ENCODE measurements at regions not wholly inside any gene's neighbourhood (a gene's known extent, or its start where the extent isn't known, plus 50 kb on each side); places are given as distances from the start of the nearest gene placed in this dataset.
"Not testable (repeated sequence)": the region's sequence is repeated elsewhere in the genome, so short reads cannot be mapped to it uniquely, and the experiment has no call there.

DNA sequence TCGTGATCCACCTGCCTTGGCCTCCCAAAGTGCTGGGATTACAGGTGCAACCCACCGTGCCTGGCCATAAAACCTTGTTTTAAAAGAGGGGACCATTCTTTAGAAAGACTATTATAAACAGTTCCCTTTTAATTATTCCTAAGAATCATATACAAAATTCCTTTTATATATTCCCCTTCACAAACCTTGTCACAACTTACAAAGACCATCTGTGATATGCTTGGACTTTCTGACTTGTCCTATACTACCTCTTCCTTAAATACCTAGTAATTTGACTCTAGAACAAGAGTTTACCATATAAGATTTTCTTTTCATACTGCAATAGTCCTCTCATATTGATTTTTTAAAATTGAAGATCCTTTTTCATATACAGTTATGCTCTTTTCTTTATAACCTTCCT, 135.8 kb upstream of the PRSS16 start:
- no peak overlapping the region for H3K9ac ChIP-seq (ENCODE audit: low read length in 2 of 2)
- no peaks in the 10 kb centered on the region for H3K36me3 ChIP-seq (ENCODE audit: control insufficient read depth in 2 of 2, insufficient read depth in 2 of 2, low read length in 2 of 2)
- H3K27ac ChIP-seq (ENCODE audit: low read length): no peak overlapping the region
- H3K4me3 ChIP-seq (ENCODE audit: low read length in 2 of 2): no peak overlapping the region
- peaks cover 0 to 2% of the 10 kb centered on the region in 2 donors for H3K27me3 ChIP-seq (ENCODE audit: control insufficient read depth in 1 of 2, insufficient read depth in 2 of 2, low read length in 2 of 2)
- H3K4me1 ChIP-seq (ENCODE audit: control insufficient read depth, insufficient read depth, low read length): no peaks in the 10 kb centered on the region
- H3K9me3 ChIP-seq (ENCODE audit: control insufficient read depth in 2 of 2, low read length in 2 of 2): no peaks in the 10 kb centered on the region

- Histone ChIP-seq H3K27me3 (ENCODE audit: control insufficient read depth in 1 of 2, insufficient read depth in 2 of 2, low read length in 2 of 2) (peaks cover 0 to 2% of the 10 kb centered on the region in 2 donors), H3K9me3 (ENCODE audit: control insufficient read depth in 2 of 2, low read length in 2 of 2) (no peaks in the 10 kb centered on the region), H3K9ac (ENCODE audit: low read length in 2 of 2) (no peak overlapping the region), H3K4me3 (ENCODE audit: low read length in 2 of 2) (no peak overlapping the region), H3K27ac (ENCODE audit: low read length) (no peak overlapping the region), H3K4me1 (ENCODE audit: control insufficient read depth, insufficient read depth, low read length) (no peaks in the 10 kb centered on the region), H3K36me3 (ENCODE audit: control insufficient read depth in 2 of 2, insufficient read depth in 2 of 2, low read length in 2 of 2) (no peaks in the 10 kb centered on the region)
These were observed 134.5 kb upstream of the PRSS16 start for GRCh38 chr6:27112974-27113373.

DNA sequence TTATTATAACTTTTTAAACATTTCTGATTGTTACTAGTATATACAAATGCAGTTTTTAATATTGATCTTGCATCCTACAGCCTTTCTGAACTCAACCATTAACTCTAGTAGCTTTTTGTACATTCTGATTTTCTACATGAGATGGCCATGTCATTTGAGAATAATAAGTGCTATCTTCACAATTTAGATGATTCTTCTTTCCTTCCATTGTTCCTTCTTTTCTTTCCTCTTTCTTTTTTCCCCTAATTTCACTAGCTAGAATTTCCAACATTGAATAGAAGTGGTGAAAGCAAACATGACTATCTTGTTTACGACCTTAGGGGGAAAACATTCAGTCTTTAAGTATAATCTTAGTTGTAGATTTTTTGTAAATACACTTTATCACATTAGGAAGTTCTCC, 128.2 kb upstream of the PRSS16 start:
- Histone ChIP-seq H3K9ac (ENCODE audit: low read length in 2 of 2) (no peak overlapping the region), H3K27me3 (ENCODE audit: control insufficient read depth in 1 of 2, insufficient read depth in 2 of 2, low read length in 2 of 2) (peaks cover 0 to 2% of the 10 kb centered on the region in 2 donors), H3K36me3 (ENCODE audit: control insufficient read depth in 2 of 2, insufficient read depth in 2 of 2, low read length in 2 of 2) (no peaks in the 10 kb centered on the region)

DNA sequence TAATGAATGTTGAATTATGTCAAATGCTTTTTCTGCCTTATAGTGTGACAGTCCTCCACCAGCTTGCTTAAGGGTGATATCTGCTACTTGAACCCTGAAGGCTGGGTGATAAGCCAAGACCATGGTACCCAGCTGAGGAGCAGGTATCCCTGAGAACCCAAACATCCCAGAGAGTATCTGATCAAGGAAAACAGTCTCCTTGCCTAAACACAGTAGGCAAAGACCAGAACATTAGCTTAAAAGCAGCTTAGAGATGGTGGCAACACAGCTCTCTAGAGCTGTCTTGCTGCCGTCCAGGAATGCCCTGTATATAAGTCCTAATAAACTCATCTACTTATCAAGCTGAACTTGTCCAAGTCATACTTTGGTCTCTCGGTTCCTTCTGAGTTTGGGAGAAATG, 127.7 kb upstream of the PRSS16 start:
- Histone ChIP-seq H3K36me3 (ENCODE audit: control insufficient read depth in 2 of 2, insufficient read depth in 2 of 2, low read length in 2 of 2) (no peaks in the 10 kb centered on the region), H3K4me3 (ENCODE audit: low read length in 2 of 2) (no peak overlapping the region), H3K9me3 (ENCODE audit: control insufficient read depth in 2 of 2, low read length in 2 of 2) (no peaks in the 10 kb centered on the region), H3K27ac (ENCODE audit: low read length) (no peak overlapping the region), H3K27me3 (ENCODE audit: control insufficient read depth in 1 of 2, insufficient read depth in 2 of 2, low read length in 2 of 2) (peaks cover 0 to 1% of the 10 kb centered on the region in 2 donors), H3K9ac (ENCODE audit: low read length in 2 of 2) (no peak overlapping the region), H3K4me1 (ENCODE audit: control insufficient read depth, insufficient read depth, low read length) (no peaks in the 10 kb centered on the region)

More for the DNA sequence above, 128.2 kb upstream of the PRSS16 start:
- Histone ChIP-seq H3K4me3 (ENCODE audit: low read length in 2 of 2) (no peak overlapping the region), H3K4me1 (ENCODE audit: control insufficient read depth, insufficient read depth, low read length) (no peaks in the 10 kb centered on the region), H3K9me3 (ENCODE audit: control insufficient read depth in 2 of 2, low read length in 2 of 2) (no peaks in the 10 kb centered on the region), H3K27ac (ENCODE audit: low read length) (no peak overlapping the region)

- H3K9me3 ChIP-seq (ENCODE audit: control insufficient read depth in 2 of 2, low read length in 2 of 2): no peaks in the 10 kb centered on the region
- H3K36me3 ChIP-seq (ENCODE audit: control insufficient read depth in 2 of 2, insufficient read depth in 2 of 2, low read length in 2 of 2): no peaks in the 10 kb centered on the region
- H3K27ac ChIP-seq (ENCODE audit: low read length): no peak overlapping the region
- H3K4me3 ChIP-seq (ENCODE audit: low read length in 2 of 2): no peak overlapping the region
- no peak overlapping the region for H3K9ac ChIP-seq (ENCODE audit: low read length in 2 of 2)
- H3K4me1 ChIP-seq (ENCODE audit: control insufficient read depth, insufficient read depth, low read length): no peaks in the 10 kb centered on the region
- no peaks in the 10 kb centered on the region for H3K27me3 ChIP-seq (ENCODE audit: control insufficient read depth in 1 of 2, insufficient read depth in 2 of 2, low read length in 2 of 2)
These were observed 125.9 kb upstream of the PRSS16 start for GRCh38 chr6:27121640-27122039.

DNA sequence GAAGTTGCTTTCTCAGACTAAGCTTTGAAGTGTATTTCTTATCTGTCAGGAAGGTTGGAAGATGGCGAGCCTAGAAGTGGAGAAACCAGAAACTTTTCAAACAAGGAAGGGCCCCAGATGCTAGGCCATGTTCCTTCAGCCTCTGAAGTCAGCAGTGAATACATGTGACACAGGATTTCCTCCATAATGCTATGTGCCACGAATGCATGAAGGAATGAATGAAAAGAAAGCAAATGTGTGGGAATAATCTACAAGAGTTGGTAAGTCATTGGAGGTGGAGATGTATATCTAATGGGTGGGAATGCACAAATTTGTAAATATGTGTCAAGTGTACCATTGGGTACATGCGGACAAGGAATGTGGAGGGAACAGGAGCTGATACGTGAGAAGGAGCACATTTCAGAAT, 123.2 kb upstream of the PRSS16 start:
- Histone ChIP-seq H3K4me1 (ENCODE audit: control insufficient read depth, insufficient read depth, low read length) (peaks cover 4% of the 10 kb centered on the region), H3K9ac (ENCODE audit: low read length in 2 of 2) (no peak overlapping the region), H3K27ac (ENCODE audit: low read length) (no peak overlapping the region)

GRCh38 chr6:27126046-27126814, 121.3 kb upstream of the PRSS16 start:
- no peaks in the 10 kb centered on the region for H3K9me3 ChIP-seq (ENCODE audit: control insufficient read depth in 2 of 2, low read length in 2 of 2)
- peak overlapping the region; percentile 55 to 68 for H3K4me3 ChIP-seq (ENCODE audit: low read length in 2 of 2)
- H3K27ac ChIP-seq (ENCODE audit: low read length): peak overlapping the region; percentile 55
- H3K36me3 ChIP-seq (ENCODE audit: control insufficient read depth in 2 of 2, insufficient read depth in 2 of 2, low read length in 2 of 2): no peaks in the 10 kb centered on the region
- H3K9ac ChIP-seq (ENCODE audit: low read length in 2 of 2): no peak overlapping the region
- H3K27me3 ChIP-seq (ENCODE audit: control insufficient read depth in 1 of 2, insufficient read depth in 2 of 2, low read length in 2 of 2): no peaks in the 10 kb centered on the region
- H3K4me1 ChIP-seq (ENCODE audit: control insufficient read depth, insufficient read depth, low read length): peaks cover 4% of the 10 kb centered on the region

More for the DNA sequence above, 123.2 kb upstream of the PRSS16 start:
- Histone ChIP-seq H3K4me3 (ENCODE audit: low read length in 2 of 2) (no peak overlapping the region), H3K27me3 (ENCODE audit: control insufficient read depth in 1 of 2, insufficient read depth in 2 of 2, low read length in 2 of 2) (no peaks in the 10 kb centered on the region), H3K9me3 (ENCODE audit: control insufficient read depth in 2 of 2, low read length in 2 of 2) (no peaks in the 10 kb centered on the region), H3K36me3 (ENCODE audit: control insufficient read depth in 2 of 2, insufficient read depth in 2 of 2, low read length in 2 of 2) (no peaks in the 10 kb centered on the region)

DNA sequence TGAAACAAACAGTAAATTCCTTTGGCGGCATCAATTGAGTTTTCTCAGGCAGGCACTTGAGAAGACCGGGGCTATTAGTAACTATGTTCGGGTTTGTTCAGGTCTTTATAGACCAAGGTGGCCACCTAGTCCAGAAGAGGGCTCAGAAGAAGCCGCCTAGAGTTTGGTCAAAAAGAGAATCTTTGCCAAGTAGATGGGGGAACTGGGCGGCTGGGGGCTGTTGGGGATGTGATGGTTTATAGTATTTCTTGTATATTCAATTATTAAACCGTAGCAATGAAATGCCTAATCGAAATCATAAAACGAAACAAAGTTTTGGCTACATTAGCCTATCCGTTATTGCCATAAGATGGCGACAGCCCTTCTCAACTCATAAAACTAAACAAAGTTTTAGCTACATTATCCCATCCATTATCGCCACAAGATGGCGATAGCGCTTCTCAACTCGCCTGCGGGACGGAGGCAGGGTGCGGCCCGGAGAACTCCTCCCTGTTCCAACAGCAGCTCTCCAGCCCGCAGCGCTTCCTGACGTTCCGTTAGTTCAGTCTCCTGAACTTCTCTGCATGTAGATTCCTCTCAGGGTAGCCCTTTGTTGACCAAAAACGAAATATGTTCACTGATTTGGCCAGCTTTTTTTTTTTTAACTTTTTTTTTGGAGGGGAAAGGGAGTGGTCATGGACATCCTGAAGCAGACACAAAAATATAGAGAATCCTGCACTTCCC, 120.5 kb upstream of the PRSS16 start:
- Histone ChIP-seq H3K27me3 (ENCODE audit: control insufficient read depth in 1 of 2, insufficient read depth in 2 of 2, low read length in 2 of 2) (no peaks in the 10 kb centered on the region), H3K9me3 (ENCODE audit: control insufficient read depth in 2 of 2, low read length in 2 of 2) (no peaks in the 10 kb centered on the region), H3K4me3 (ENCODE audit: low read length in 2 of 2) (peak overlapping the region; percentile 55 to 68), H3K36me3 (ENCODE audit: control insufficient read depth in 2 of 2, insufficient read depth in 2 of 2, low read length in 2 of 2) (no peaks in the 10 kb centered on the region), H3K4me1 (ENCODE audit: control insufficient read depth, insufficient read depth, low read length) (peaks cover 4% of the 10 kb centered on the region), H3K27ac (ENCODE audit: low read length) (peak overlapping the region; percentile 55), H3K9ac (ENCODE audit: low read length in 2 of 2) (peak overlapping the region; percentile 51 to 60)

DNA sequence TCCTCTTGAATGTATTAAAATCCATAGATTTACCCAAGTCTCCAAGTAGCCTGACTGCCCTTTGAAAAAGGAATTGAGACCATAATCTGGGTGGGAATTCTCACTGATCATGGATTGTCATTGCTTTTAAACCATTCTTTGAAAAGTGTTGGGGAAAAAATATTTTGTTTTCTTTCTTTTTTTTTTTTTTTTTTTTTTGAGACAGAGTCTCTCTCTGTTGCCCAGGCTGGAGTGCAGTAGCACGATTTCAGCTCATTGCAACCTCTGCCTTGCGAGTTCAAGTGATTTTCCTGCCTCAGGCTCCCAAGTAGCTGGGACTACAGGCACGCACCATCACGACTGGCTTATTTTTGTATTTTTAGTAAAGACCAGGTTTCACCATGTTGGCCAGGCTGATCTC, 119.6 kb upstream of the PRSS16 start:
- H3K4me1 ChIP-seq (ENCODE audit: control insufficient read depth, insufficient read depth, low read length); H3K36me3 ChIP-seq (ENCODE audit: control insufficient read depth in 2 of 2, insufficient read depth in 2 of 2, low read length in 2 of 2); H3K9ac ChIP-seq (ENCODE audit: low read length in 2 of 2); H3K27me3 ChIP-seq (ENCODE audit: control insufficient read depth in 1 of 2, insufficient read depth in 2 of 2, low read length in 2 of 2); H3K27ac ChIP-seq (ENCODE audit: low read length); H3K4me3 ChIP-seq (ENCODE audit: low read length in 2 of 2); H3K9me3 ChIP-seq (ENCODE audit: control insufficient read depth in 2 of 2, low read length in 2 of 2): not testable (repeated sequence)

- peaks cover 4% of the 10 kb centered on the region for H3K4me1 ChIP-seq (ENCODE audit: control insufficient read depth, insufficient read depth, low read length)
- no peak overlapping the region for H3K27ac ChIP-seq (ENCODE audit: low read length)
- H3K9ac ChIP-seq (ENCODE audit: low read length in 2 of 2): no peak overlapping the region
- no peaks in the 10 kb centered on the region for H3K36me3 ChIP-seq (ENCODE audit: control insufficient read depth in 2 of 2, insufficient read depth in 2 of 2, low read length in 2 of 2)
- no peaks in the 10 kb centered on the region for H3K9me3 ChIP-seq (ENCODE audit: control insufficient read depth in 2 of 2, low read length in 2 of 2)
- H3K4me3 ChIP-seq (ENCODE audit: low read length in 2 of 2): no peak overlapping the region
- no peaks in the 10 kb centered on the region for H3K27me3 ChIP-seq (ENCODE audit: control insufficient read depth in 1 of 2, insufficient read depth in 2 of 2, low read length in 2 of 2)
These were observed 119.0 kb upstream of the PRSS16 start for GRCh38 chr6:27128311-27129094.

Measured in stomach smooth muscle (tissue), 2 donors.